IPS DF 6.9 (cell line): ENCODE measurements at regions not wholly inside any gene's neighbourhood (a gene's known extent, or its start where the extent isn't known, plus 50 kb on each side); places are given as distances from the start of the nearest gene placed in this dataset.
"Not testable (repeated sequence)": the region's sequence is repeated elsewhere in the genome, so short reads cannot be mapped to it uniquely, and the experiment has no call there.

Experiments used
- DNase-seq: peaks from one replicate; pipeline ENCODE4 v3.0.0-alpha.2; 2013; ENCODE audit warnings: low read depth, low spot score
- H3K27ac ChIP-seq: one replicate; pipeline ENCODE4 v1.5.1; 2013; ENCODE audit warnings: low read length, control low read depth
- H3K27me3 ChIP-seq: 2 replicates; pipeline ENCODE4 v1.6.1; 2013; ENCODE audit warnings: mild to moderate bottlenecking, low read length; ENCODE audit not compliant: control insufficient read depth, insufficient read depth
- H3K36me3 ChIP-seq: 2 replicates; pipeline ENCODE4 v1.6.1; 2013; ENCODE audit warnings: low read length; ENCODE audit not compliant: control insufficient read depth, insufficient read depth
- H3K4me1 ChIP-seq: 2 replicates; pipeline ENCODE4 v1.6.1; 2013; ENCODE audit warnings: low read length; ENCODE audit not compliant: control insufficient read depth, insufficient read depth
- H3K4me3 ChIP-seq: 2 replicates; pipeline ENCODE4 v1.5.1; 2013; ENCODE audit warnings: mild to moderate bottlenecking, low read length
- H3K9me3 ChIP-seq: 2 replicates; pipeline ENCODE4 v1.6.1; 2013; ENCODE audit warnings: low read length, inconsistent platforms; ENCODE audit not compliant: control insufficient read depth, insufficient read depth
- WGBS: extraction: QIAGEN DNeasy Blood & Tissue Kit; methylation state at CpG from one replicate; pipeline ENCODE4 v1.1.7; 2013; ENCODE audit warnings: mixed read lengths, missing lambda C conversion rate; ENCODE audit not compliant: insufficient read length, insufficient coverage; 5-methylcytosine and 5-hydroxymethylcytosine counted together

DNA sequence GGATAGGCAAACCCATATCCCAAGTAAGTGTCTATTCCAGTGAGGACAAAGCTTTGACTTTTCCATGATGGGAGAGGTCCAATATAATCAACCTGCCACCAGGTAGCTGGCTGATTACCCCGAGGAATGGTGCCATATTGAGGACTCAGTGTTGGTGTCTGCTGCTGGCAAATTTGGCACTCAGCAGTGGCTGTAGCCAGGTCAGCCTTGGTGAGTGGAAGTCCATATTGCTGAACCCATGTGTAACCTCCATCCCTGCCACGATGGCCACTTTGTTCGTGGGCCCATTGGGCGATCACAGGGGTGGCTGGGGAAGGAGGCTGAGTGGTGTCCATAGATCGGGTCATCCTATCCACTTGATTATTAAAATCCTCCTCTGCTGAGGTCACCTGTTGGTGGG is 65.5 kb upstream of the CFAP126 start:
- not testable (repeated sequence) for H3K36me3 ChIP-seq, H3K4me1 ChIP-seq, H3K9me3 ChIP-seq, H3K27ac ChIP-seq, H3K27me3 ChIP-seq, DNase-seq, H3K4me3 ChIP-seq
- WGBS, result no CpG with 5 or more reads among the region's 5 CpGs

DNA sequence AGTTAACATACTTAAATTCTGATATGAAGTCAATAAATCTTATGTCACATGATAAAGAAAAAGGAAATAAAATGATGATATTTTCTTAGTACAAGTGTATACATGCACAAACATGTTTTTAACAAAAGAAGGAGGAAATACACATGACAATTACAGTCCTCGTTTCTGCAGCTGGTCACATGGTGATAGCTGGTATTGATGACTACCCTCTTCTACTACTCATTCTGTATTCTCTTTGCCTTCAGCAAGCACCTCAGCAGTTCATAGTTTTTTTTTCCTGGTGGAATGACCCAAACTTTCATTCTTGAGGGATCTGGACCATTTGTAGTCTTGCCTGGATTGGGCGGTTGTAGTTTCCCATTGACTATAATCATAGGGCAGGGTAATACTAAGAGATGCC is 64.4 kb upstream of the CFAP126 start:
- Histone ChIP-seq H3K36me3 (no peaks in the 10 kb centered on the region), H3K27ac (no peak overlapping the region), H3K4me3 (no peak overlapping the region), H3K27me3 (peaks cover 2% of the 10 kb centered on the region; the same call in 1 of the 2 replicates), H3K4me1 (no peaks in the 10 kb centered on the region), H3K9me3 (no peaks in the 10 kb centered on the region)
- DNase-seq, result no peak
- no CpG with 5 or more reads among the region's 2 CpGs for whole genome bisulfite sequencing

DNA sequence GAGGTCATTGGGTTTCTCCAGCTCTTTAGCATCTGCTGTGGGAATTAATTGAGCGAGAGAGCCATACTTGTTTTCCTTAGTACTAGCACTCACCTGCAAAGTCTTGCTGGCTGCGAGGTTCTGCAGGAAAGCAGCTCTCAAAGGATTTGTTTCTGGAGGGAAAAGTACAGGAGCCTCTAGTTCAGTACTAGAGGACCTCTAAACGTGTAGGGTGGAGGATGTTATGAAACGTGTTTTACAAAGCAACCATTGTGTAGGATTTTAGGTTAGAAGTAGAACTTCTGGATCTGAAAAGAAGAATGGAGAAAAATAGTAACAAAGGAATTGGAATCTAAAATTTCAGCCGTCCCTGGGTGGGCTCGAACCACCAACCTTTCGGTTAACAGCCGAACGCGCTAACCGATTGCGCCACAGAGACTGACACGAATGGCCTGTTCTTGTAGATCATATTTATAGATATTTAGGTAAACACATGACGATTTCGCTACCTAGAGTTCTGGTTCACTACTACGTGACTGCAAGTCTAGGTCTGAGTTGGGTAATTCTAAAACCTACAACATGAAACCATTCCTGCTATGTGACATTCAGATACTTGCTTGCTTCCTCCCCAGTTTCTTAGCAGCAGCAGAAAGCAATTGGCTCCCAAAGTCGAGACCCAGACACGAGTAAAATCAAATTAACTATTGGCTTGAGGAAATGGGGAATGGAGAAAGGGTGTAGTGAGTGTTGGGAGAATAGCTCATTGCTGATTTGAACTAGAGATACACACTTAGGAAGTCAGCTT is 60.2 kb upstream of the CFAP126 start:
- no peaks in the 10 kb centered on the region for H3K9me3 ChIP-seq
- no peaks in the 10 kb centered on the region for H3K4me1 ChIP-seq
- WGBS, result no CpG with 5 or more reads among the region's 18 CpGs
- no peak for DNase-seq
- H3K4me3 ChIP-seq, result peak overlapping the region; percentile 66; the same call in 1 of the 2 replicates
- no peaks in the 10 kb centered on the region for H3K36me3 ChIP-seq
- no peak overlapping the region for H3K27ac ChIP-seq
- peaks cover 2% of the 10 kb centered on the region; the same call in 1 of the 2 replicates for H3K27me3 ChIP-seq

DNA sequence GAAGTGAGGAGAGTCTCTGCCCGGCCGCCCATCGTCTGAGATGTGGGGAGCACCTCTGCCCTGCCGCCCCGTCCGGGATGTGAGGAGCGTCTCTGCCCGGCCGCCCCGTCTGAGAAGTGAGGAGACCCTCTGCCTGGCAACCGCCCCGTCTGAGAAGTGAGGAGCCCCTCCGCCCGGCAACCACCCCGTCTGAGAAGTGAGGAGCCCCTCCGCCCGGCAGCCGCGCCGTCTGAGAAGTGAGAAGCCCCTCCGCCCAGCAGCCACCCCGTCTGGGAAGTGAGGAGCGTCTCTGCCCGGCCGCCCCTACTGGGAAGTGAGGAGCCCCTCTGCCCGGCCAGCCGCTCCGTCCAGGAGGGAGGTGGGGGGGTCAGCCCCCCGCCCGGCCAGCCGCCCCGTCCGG is 55.2 kb upstream of the CFAP126 start:
- H3K9me3 ChIP-seq, H3K4me3 ChIP-seq, H3K27me3 ChIP-seq, DNase-seq, H3K27ac ChIP-seq, H3K36me3 ChIP-seq, H3K4me1 ChIP-seq: not testable (repeated sequence)
- no CpG with 5 or more reads among the region's 33 CpGs for WGBS

DNA sequence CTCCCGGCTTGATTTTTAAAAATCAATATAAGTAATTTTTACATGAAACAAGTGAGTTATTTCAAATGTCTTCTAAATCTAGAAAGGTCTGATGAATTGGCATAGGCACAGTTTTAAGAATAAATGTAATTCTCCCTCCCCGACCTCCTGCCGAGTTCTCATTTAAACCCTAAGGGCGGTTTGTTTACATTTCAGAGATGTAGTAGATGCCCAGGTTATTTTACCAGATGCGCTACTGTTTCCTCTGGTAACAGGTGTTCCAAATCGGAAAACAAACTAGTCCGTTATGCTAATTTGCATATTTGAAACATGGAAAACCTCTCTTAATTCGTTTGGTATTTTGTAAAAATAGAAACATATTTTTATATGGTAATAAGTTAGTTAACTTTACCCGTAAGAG is 53.8 kb upstream of the CFAP126 start:
- no peaks in the 10 kb centered on the region for H3K9me3 ChIP-seq
- H3K36me3 ChIP-seq, result no peaks in the 10 kb centered on the region
- no peaks in the 10 kb centered on the region for H3K4me1 ChIP-seq
- H3K27me3 ChIP-seq, result no peaks in the 10 kb centered on the region
- WGBS, result no CpG with 5 or more reads among the region's 9 CpGs
- H3K4me3 ChIP-seq, result no peak overlapping the region; the same call in 1 of the 2 replicates
- DNase-seq, result no peak
- H3K27ac ChIP-seq, result no peak overlapping the region

DNA sequence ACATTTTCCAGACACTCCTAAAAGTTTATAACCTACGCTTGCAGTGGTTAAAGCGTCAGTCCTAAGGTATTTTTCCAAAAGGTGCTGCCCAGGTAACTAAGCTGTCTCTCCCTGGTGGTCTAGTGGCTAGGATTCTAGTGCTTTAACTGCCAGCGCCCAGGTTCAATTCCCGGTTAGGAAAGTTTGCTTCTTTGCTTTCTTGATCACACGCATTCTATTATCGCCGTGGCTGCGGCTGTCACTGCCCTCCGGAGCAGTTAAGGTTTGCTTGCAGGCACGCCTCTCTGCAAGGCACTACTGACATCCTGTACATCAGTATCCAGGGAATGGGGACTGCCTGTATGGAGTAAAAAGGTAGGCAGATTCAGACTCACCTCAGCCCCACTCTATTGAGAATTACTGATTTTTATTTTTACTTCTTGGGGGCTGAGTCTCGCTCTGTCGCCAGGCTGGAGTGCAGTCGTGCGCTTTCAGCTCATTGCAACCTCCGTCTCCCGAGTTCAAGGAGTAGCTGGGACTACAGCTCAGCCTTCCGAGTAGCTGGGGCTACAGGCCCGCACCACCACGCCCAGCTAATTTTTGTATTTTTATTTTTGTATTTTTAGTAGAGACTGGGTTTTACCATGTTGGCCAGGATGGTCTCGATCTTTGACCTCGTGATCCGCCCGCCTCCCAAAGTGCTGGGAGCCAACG is 53.2 kb upstream of the CFAP126 start:
- no peak for DNase-seq
- H3K4me1 ChIP-seq, result no peaks in the 10 kb centered on the region
- no peaks in the 10 kb centered on the region for H3K9me3 ChIP-seq
- no peaks in the 10 kb centered on the region for H3K36me3 ChIP-seq
- H3K27ac ChIP-seq, result no peak overlapping the region
- peak overlapping the region; percentile 21; the same call in 1 of the 2 replicates for H3K4me3 ChIP-seq
- H3K27me3 ChIP-seq, result no peaks in the 10 kb centered on the region
- no CpG with 5 or more reads among the region's 24 CpGs for WGBS

DNA sequence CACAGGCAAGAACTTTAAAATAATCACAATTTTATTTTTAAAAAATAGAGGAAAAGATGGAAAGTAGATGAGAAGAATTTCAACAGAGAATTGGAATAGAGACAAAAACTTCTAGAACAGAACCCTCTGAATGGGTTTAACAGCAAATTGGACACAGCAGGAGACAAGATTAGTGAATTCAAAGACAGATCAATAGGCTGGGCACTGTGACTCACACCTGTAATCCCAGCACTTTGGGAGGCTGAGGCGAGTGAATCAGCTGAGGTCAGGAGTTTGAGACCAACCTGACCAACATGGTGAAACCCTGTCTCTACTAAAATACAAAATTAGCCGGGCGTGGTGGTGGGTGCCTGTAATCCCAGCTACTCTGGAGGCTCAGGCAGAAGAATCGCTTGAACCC is 49.9 kb upstream of the CFAP126 start:
- not testable (repeated sequence) for DNase-seq

More for the DNA sequence above, 49.9 kb upstream of the CFAP126 start:
- not testable (repeated sequence) for H3K36me3 ChIP-seq, H3K27me3 ChIP-seq, H3K4me1 ChIP-seq, H3K9me3 ChIP-seq, H3K27ac ChIP-seq, H3K4me3 ChIP-seq
- no CpG with 5 or more reads among the region's 4 CpGs for WGBS
